ENCODE measurements at regions not wholly inside any gene's neighbourhood (a gene's known extent, or its start where the extent isn't known, plus 50 kb on each side); places are given as distances from the start of the nearest gene placed in this dataset.

GRCh38 chr18:37640504-37640903 is 74.9 kb upstream of the CELF4 start:
- H3K4me1 ChIP-seq: no peaks in the 10 kb centered on the region
- H3K36me3 ChIP-seq (ENCODE audit: low read depth, missing control alignments): no peaks in the 10 kb centered on the region
- intact Hi-C loops (cut with DNase I; ENCODE audit: low total_unique reads): no loop called here
- H3K4me3 ChIP-seq: no peak overlapping the region
- TF ChIP-seq CTCF (IDR thresholded peaks at IDR 0.05) (no peak), POLR2A (IDR thresholded peaks at IDR 0.05) (no peak)
- DNase-seq: no peak
- no peaks in the 10 kb centered on the region for H3K9me3 ChIP-seq
- H3K27me3 ChIP-seq: no peaks in the 10 kb centered on the region
- H3K27ac ChIP-seq: no peak overlapping the region

- no peak for TF ChIP-seq POLR2A (IDR thresholded peaks at IDR 0.05)
- 89 to 96% methylated on average over 3 of the region's 3 CpGs for WGBS, 2 donors
- Histone ChIP-seq H3K4me3 (no peak overlapping the region), H3K4me1 (no peaks in the 10 kb centered on the region), H3K9me3 (no peaks in the 10 kb centered on the region), H3K27me3 (no peaks in the 10 kb centered on the region), H3K27ac (no peak overlapping the region), H3K36me3 (ENCODE audit: low read depth, missing control alignments) (no peaks in the 10 kb centered on the region)
- intact Hi-C loops (cut with DNase I; ENCODE audit: low total_unique reads): no loop called here
- DNase-seq: no peak
Measured at GRCh38 chr18:37639846-37640245, 74.2 kb upstream of the CELF4 start.

GRCh38 chr18:37637478-37637850 is 71.9 kb upstream of the CELF4 start:
- WGBS, 2 donors: 83% methylated on average over 4 of the region's 4 CpGs
- H3K36me3 ChIP-seq (ENCODE audit: low read depth, missing control alignments): no peaks in the 10 kb centered on the region
- H3K27me3 ChIP-seq: no peaks in the 10 kb centered on the region
- no peaks in the 10 kb centered on the region for H3K9me3 ChIP-seq
- no peak overlapping the region for H3K4me3 ChIP-seq
- no peaks in the 10 kb centered on the region for H3K4me1 ChIP-seq
- DNase-seq: no peak
- TF ChIP-seq CTCF (IDR thresholded peaks at IDR 0.05): no peak
- TF ChIP-seq POLR2A (IDR thresholded peaks at IDR 0.05): no peak
- intact Hi-C loops (cut with DNase I; ENCODE audit: low total_unique reads): no loop called here
- no peak overlapping the region for H3K27ac ChIP-seq

GRCh38 chr18:37636831-37637477 is 71.4 kb upstream of the CELF4 start:
- intact Hi-C loops (cut with DNase I; ENCODE audit: low total_unique reads): no loop called here
- no peaks in the 10 kb centered on the region for H3K9me3 ChIP-seq
- no peaks in the 10 kb centered on the region for H3K27me3 ChIP-seq
- H3K4me3 ChIP-seq: no peak overlapping the region
- no peaks in the 10 kb centered on the region for H3K4me1 ChIP-seq
- TF ChIP-seq CTCF (IDR thresholded peaks at IDR 0.05): no peak
- no peak for TF ChIP-seq POLR2A (IDR thresholded peaks at IDR 0.05)
- no peaks in the 10 kb centered on the region for H3K36me3 ChIP-seq (ENCODE audit: low read depth, missing control alignments)
- no peak overlapping the region for H3K27ac ChIP-seq
- no peak for DNase-seq
- WGBS, 2 donors: 88 to 89% methylated on average over 8 of the region's 8 CpGs

- Histone ChIP-seq H3K36me3 (ENCODE audit: low read depth, missing control alignments) (no peaks in the 10 kb centered on the region), H3K27ac (no peak overlapping the region), H3K27me3 (no peaks in the 10 kb centered on the region), H3K4me3 (no peak overlapping the region), H3K9me3 (no peaks in the 10 kb centered on the region), H3K4me1 (no peaks in the 10 kb centered on the region)
- DNase-seq: no peak
- TF ChIP-seq CTCF (IDR thresholded peaks at IDR 0.05) (no peak), POLR2A (IDR thresholded peaks at IDR 0.05) (no peak)
- intact Hi-C loops (cut with DNase I; ENCODE audit: low total_unique reads): no loop called here
- 52 to 73% methylated on average over 2 of the region's 2 CpGs for WGBS, 2 donors
Measured at GRCh38 chr18:37634516-37634915, 68.9 kb upstream of the CELF4 start.

Measured in testis (tissue), 2 donors.